ENCODE measurements at regions not wholly inside any gene's neighbourhood (a gene's known extent, or its start where the extent isn't known, plus 50 kb on each side); places are given as distances from the start of the nearest gene placed in this dataset.

DNA sequence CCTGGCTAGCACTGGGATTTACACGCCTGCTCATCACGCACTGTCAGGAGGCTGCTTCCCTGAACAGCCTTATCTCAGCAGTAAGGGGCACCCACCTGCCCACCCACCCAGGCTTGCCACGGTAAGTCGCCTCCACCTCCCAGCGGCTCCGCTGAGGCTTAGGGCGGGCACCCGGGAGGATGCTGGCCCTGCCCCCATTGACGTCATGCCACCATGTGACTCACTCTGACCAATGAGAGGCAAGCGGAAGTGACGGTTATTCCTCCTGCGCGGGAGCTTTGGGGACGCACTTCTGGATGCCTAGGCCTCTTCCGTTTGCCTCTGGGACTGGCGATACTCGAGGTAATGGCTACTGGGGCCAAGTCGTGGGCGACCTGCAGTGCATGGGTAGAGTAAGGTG is 256.8 kb downstream of the QKI start:
- Histone ChIP-seq H3K27me3 (no peaks in the 10 kb centered on the region), H3K4me3 (no peak overlapping the region), H3K36me3 (no peaks in the 10 kb centered on the region), H3K27ac (no peak overlapping the region), H3K9me3 (no peaks in the 10 kb centered on the region), H3K4me1 (peaks cover 2 to 14% of the 10 kb centered on the region in 2 donors)
- TF ChIP-seq, protein P1, sequence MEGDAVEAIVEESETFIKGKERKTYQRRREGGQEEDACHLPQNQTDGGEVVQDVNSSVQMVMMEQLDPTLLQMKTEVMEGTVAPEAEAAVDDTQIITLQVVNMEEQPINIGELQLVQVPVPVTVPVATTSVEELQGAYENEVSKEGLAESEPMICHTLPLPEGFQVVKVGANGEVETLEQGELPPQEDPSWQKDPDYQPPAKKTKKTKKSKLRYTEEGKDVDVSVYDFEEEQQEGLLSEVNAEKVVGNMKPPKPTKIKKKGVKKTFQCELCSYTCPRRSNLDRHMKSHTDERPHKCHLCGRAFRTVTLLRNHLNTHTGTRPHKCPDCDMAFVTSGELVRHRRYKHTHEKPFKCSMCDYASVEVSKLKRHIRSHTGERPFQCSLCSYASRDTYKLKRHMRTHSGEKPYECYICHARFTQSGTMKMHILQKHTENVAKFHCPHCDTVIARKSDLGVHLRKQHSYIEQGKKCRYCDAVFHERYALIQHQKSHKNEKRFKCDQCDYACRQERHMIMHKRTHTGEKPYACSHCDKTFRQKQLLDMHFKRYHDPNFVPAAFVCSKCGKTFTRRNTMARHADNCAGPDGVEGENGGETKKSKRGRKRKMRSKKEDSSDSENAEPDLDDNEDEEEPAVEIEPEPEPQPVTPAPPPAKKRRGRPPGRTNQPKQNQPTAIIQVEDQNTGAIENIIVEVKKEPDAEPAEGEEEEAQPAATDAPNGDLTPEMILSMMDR (IDR thresholded peaks at IDR 0.05), result no peak
- ATAC-seq (no peak), DNase-seq (no peak)
- intact Hi-C loops (cut with DNase I), result no loop called here

DNA sequence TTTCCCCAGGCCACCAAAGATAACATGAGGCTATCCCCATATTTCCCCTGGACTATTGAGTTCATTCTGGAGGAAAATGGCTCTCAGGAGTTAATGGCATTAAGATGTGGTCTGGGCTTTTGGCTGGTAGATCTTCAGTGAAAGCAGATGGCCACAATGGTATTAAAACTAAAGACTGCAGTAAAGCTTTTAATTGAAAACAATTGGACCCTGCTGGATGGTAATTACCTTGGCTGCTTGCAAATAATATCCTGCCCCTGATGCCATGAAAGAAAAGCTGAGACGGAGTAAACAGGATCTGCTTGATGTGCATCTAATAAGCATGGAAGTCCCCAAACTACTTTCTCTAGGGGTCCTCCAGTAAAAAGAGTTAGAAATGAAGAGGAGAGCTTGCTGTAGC is 255.8 kb downstream of the QKI start:
- Histone ChIP-seq H3K4me3 (no peak overlapping the region), H3K27me3 (no peaks in the 10 kb centered on the region), H3K4me1 (peaks cover 2 to 14% of the 10 kb centered on the region in 2 donors), H3K9me3 (no peaks in the 10 kb centered on the region), H3K36me3 (no peaks in the 10 kb centered on the region), H3K27ac (no peak overlapping the region)
- DNase-seq (no peak), ATAC-seq (no peak)
- TF ChIP-seq, protein P1 (IDR thresholded peaks at IDR 0.05), result no peak
- intact Hi-C loops (cut with DNase I), result no loop called here

DNA sequence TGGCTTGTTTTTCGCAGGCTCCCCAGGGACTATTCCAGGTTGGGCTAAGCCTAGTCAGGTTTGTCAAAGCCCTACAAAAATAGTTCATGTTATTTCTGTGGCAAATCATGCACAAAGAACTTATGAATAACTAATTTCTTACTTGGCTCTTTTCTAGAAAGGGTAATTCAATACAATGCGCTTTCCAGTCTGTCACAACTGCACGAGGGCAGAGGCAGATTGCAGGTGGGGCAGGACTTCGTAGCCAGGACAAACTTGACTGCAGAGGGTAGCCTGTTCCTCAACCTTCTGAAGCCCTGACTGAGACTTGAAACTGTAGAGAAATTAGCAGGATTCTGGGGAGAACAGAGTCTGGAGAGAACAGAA is 253.5 kb downstream of the QKI start:
- no peaks in the 10 kb centered on the region for H3K27me3 ChIP-seq
- no peaks in the 10 kb centered on the region for H3K9me3 ChIP-seq
- DNase-seq, result no peak

DNA sequence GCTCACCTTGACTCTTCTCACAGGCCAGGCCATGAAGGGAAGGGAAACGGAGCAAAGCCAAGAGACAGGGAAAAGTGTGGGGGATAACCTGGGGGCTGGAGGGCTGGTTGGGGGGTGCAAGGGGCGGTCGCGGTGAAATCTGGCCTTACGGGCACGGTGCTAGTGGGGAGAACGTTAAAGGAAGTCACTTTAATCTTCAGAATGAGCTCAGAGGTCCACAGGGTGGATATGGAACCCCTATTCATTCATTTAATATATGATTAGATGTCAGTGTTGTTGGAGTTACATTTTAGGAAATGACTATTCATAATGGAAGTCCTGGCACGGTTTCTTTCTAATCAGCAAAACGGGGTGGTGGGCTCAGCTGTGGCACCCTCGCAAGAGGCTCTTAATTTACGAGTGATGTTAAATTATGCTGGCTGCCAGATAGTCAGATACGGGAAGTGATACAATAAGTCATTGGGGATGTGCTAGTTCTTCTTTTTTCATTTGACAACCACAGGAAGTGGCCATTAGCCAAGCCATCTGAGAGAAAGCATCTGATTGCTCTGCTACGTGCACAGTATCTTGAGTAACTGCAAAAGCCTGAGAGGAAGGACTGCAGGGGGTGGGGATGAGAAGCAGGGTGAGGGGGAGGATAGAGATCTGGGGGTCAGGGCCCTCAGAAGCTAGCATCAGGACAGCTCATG is 253.0 kb downstream of the QKI start:
- H3K27ac ChIP-seq, result no peak overlapping the region

More for the DNA sequence above, 253.5 kb downstream of the QKI start:
- Histone ChIP-seq H3K4me1 (peaks cover 2 to 14% of the 10 kb centered on the region in 2 donors), H3K36me3 (no peaks in the 10 kb centered on the region), H3K4me3 (no peak overlapping the region), H3K27ac (no peak overlapping the region)
- ATAC-seq, result no peak
- TF ChIP-seq, protein P1 (IDR thresholded peaks at IDR 0.05), result no peak
- intact Hi-C loops (cut with DNase I), result no loop called here

DNA sequence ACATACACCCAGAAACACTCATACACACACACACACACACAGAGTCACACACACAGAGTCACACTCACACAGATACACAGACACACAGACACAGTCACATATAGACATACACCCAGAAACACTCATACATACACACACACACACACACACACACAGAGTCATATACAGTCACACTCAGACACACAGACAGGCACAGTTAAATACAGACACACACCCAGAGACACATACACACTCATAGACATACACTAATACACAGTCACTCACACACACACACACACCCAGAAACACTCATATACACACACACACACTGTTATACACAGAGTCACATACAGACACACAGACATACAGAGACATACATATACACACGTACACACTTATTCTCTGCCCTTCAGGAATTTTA is 250.9 kb downstream of the QKI start:
- TF ChIP-seq, protein P1 (IDR thresholded peaks at IDR 0.05), result no peak
- Histone ChIP-seq H3K36me3 (no peaks in the 10 kb centered on the region), H3K27ac (no peak overlapping the region), H3K4me3 (no peak overlapping the region), H3K4me1 (peaks cover 2 to 26% of the 10 kb centered on the region in 2 donors), H3K27me3 (no peaks in the 10 kb centered on the region), H3K9me3 (no peaks in the 10 kb centered on the region)
- DNase-seq (no peak), ATAC-seq (no peak)
- intact Hi-C loops (cut with DNase I), result no loop called here

More for the DNA sequence above, 253.0 kb downstream of the QKI start:
- no peak overlapping the region for H3K4me3 ChIP-seq
- DNase-seq (peak in 3 of 4 donors; percentile 19 to 51 (median 46)), ATAC-seq (peak; percentile 87)
- H3K9me3 ChIP-seq, result no peaks in the 10 kb centered on the region
- TF ChIP-seq, protein P1 (IDR thresholded peaks at IDR 0.05), result no peak
- H3K27me3 ChIP-seq, result no peaks in the 10 kb centered on the region
- H3K4me1 ChIP-seq, result peaks cover 2 to 14% of the 10 kb centered on the region in 2 donors
- intact Hi-C loops (cut with DNase I), result no loop called here
- no peaks in the 10 kb centered on the region for H3K36me3 ChIP-seq
